8988T (cell line): ENCODE measurements at regions not wholly inside any gene's neighbourhood (a gene's known extent, or its start where the extent isn't known, plus 50 kb on each side); places are given as distances from the start of the nearest gene placed in this dataset.

ENCODE experiments used
- DNase-seq: peaks from one replicate; pipeline ENCODE4 v3.0.0; 2011

- peak; percentile 78 for DNase-seq
Observed at GRCh38 chr5:14011089-14012020, 66.9 kb upstream of the DNAH5 start.

GRCh38 chr5:14009575-14009974, 65.1 kb upstream of the DNAH5 start:
- DNase-seq: no peak

GRCh38 chr5:14008819-14009311, 64.4 kb upstream of the DNAH5 start:
- DNase-seq: no peak

- DNase-seq: no peak
Observed at GRCh38 chr5:14006823-14007520, 62.5 kb upstream of the DNAH5 start.

- no peak for DNase-seq
Observed at GRCh38 chr5:14004598-14005394, 60.3 kb upstream of the DNAH5 start.

- no peak for DNase-seq
Observed at GRCh38 chr5:14003936-14004335, 59.4 kb upstream of the DNAH5 start.

- no peak for DNase-seq
Observed at GRCh38 chr5:14003513-14003912, 59.0 kb upstream of the DNAH5 start.

- no peak for DNase-seq
Observed at GRCh38 chr5:13998254-13998653, 53.8 kb upstream of the DNAH5 start.

GRCh38 chr5:13997514-13997913, 53.0 kb upstream of the DNAH5 start:
- DNase-seq: no peak

GRCh38 chr5:13994621-13995253, 50.2 kb upstream of the DNAH5 start:
- DNase-seq: no peak
